Spleen (tissue), 11 donors: ENCODE measurements at regions not wholly inside any gene's neighbourhood (a gene's known extent, or its start where the extent isn't known, plus 50 kb on each side); places are given as distances from the start of the nearest gene placed in this dataset.

Experiments used
- DNase-seq: peaks from one replicate; pipeline ENCODE4 v3.0.0-alpha.2; 2020
- H3K27ac ChIP-seq, 8 donors: fragments of 200-600 bp; sonication (generic) in 7 of 8; 1 replicate in 4 of 8; 2 replicates in 4 of 8; pipeline versions ENCODE4 v1.5.0 to v1.8.0; 2016 to 2021; ENCODE audit warnings: inconsistent platforms in 4 of 8, mild to moderate bottlenecking in 4 of 8, moderate library complexity in 1 of 8
- H3K27me3 ChIP-seq, 7 donors: fragments of 200-600 bp; sonication (generic) in 6 of 7; replicated peaks in 1 of 7; 1 replicate in 4 of 7; 2 replicates in 3 of 7; pipeline versions ENCODE4 v1.5.0 to v1.8.0; 2016 to 2021; ENCODE audit warnings: inconsistent platforms in 3 of 7, mild to moderate bottlenecking in 1 of 7
- H3K36me3 ChIP-seq, 6 donors: fragments of 200-600 bp; sonication (generic) in 5 of 6; 1 replicate in 4 of 6; 2 replicates in 2 of 6; pipeline versions ENCODE4 v1.5.0 to v1.8.0; 2016 to 2021; ENCODE audit warnings: inconsistent platforms in 2 of 6
- H3K4me1 ChIP-seq, 6 donors: fragments of 200-600 bp; sonication (generic) in 5 of 6; 1 replicate in 3 of 6; 2 replicates in 3 of 6; pipeline versions ENCODE4 v1.5.0 to v1.8.0; 2016 to 2021; ENCODE audit warnings: inconsistent platforms in 3 of 6
- H3K4me3 ChIP-seq, 8 donors: fragments of 200-600 bp; sonication (generic) in 7 of 8; 1 replicate in 4 of 8; 2 replicates in 4 of 8; pipeline versions ENCODE4 v1.5.0 to v1.8.0; 2016 to 2021; ENCODE audit warnings: inconsistent platforms in 4 of 8, mild to moderate bottlenecking in 4 of 8, moderate library complexity in 2 of 8
- H3K9me3 ChIP-seq, 8 donors: fragments of 200-600 bp; sonication (generic) in 7 of 8; 1 replicate in 4 of 8; 2 replicates in 4 of 8; pipeline versions ENCODE4 v1.5.0 to v1.8.0; 2016 to 2021; ENCODE audit warnings: inconsistent platforms in 4 of 8
- POLR2A ChIP-seq, 3 donors: fragments of 450-650 bp; IDR thresholded peaks; one replicate each; pipeline ENCODE4 v1.5.1; 2017; ENCODE audit warnings: antibody characterized with exemption in 3 of 3, mild to moderate bottlenecking in 1 of 3
- POLR2AphosphoS5 ChIP-seq, 3 donors: sonication (generic); formaldehyde crosslinking; IDR thresholded peaks; one replicate each; pipeline ENCODE4 v1.5.1; 2017; ENCODE audit warnings: antibody characterized with exemption in 3 of 3
- WGBS, 5 donors: extraction: QIAGEN DNeasy Blood & Tissue Kit in 3 of 5; methylation state at CpG; one replicate each; pipeline versions ENCODE4 v1.1.5 to v1.1.7; 2013 to 2018; 5-methylcytosine and 5-hydroxymethylcytosine counted together
- intact Hi-C: fragments of 100-400 bp; cut with DNase I; formaldehyde crosslinking; loops from one replicate; pipeline ENCODE4 v1.15.0; 2023; ENCODE audit warnings: low total_unique reads
- small RNA-seq, 4 donors: library from RNA; depleted of rRNA; stranded (forward); fragments of <200 nt; gene quantifications; one replicate each; pipeline ENCODE3, GENCODE V24; 2016
- TF ChIP-seq, protein P1 (sequence below), 11 experiments: fragments of 200-600 bp in 7 of 11; fragments of 450-650 bp in 4 of 11; sonication (generic) in 4 of 11; IDR thresholded peaks in 8 of 11; conservative IDR thresholded peaks in 3 of 11; 1 replicate in 7 of 11; 2 replicates in 4 of 11; pipeline versions ENCODE4 v1.4.0 to v1.8.0; 2016 to 2021; ENCODE audit warnings: antibody characterized with exemption in 11 of 11, inconsistent platforms in 4 of 11, mild to moderate bottlenecking in 1 of 11
- donor health status: healthy with polysubstance abuse.
- donor health status: DM: no; HTN: no; CAD: no; lungs with moderate emphysema.
- donor health status: DM: no; HTN: no; CAD: no.
- donor health status: Bipolar disorder and iron deficiency.
- donor health status: healthy.
- donor health status: DM: no; HTN: no; CAD: no.
- donor health status: DM: yes; HTN: yes; CAD: no.

DNA sequence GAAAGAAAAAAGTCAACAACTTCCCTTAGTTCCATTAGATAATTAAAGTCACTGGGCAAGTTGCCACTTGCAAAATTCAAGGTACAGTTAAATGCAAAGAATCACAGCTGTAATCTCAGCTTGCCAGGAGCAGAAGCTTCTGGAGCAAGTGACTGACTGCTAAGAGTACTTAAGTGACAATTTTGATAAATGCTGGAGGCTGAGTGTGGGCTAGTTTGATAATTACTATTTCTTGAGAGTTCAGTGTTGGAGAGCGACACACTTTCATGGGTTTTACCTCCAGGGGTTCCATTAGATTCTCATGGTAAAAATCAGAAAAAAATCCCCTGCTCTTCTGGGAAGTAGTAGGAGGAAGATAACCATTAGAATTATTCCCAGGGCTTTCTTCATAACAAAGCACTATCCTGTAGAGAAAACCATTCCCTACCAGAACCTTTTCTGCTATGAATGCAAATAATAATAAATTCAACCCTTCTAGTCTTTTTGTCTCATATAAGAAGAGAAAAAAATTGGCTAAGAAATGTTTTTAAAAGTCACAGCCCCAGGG, 486.3 kb downstream of the POM121L12 start:
- Histone ChIP-seq H3K36me3 (no peaks in the 10 kb centered on the region), H3K27me3 (no peaks in the 10 kb centered on the region), H3K9me3 (peaks cover 0 to 45% (median 16%) of the 10 kb centered on the region in 8 donors), H3K27ac (no peak overlapping the region), H3K4me3 (no peak overlapping the region), H3K4me1 (no peaks in the 10 kb centered on the region)
- TF ChIP-seq, protein P1, sequence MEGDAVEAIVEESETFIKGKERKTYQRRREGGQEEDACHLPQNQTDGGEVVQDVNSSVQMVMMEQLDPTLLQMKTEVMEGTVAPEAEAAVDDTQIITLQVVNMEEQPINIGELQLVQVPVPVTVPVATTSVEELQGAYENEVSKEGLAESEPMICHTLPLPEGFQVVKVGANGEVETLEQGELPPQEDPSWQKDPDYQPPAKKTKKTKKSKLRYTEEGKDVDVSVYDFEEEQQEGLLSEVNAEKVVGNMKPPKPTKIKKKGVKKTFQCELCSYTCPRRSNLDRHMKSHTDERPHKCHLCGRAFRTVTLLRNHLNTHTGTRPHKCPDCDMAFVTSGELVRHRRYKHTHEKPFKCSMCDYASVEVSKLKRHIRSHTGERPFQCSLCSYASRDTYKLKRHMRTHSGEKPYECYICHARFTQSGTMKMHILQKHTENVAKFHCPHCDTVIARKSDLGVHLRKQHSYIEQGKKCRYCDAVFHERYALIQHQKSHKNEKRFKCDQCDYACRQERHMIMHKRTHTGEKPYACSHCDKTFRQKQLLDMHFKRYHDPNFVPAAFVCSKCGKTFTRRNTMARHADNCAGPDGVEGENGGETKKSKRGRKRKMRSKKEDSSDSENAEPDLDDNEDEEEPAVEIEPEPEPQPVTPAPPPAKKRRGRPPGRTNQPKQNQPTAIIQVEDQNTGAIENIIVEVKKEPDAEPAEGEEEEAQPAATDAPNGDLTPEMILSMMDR (IDR thresholded peaks at IDR 0.05 in 8 of 11, conservative IDR thresholded peaks at IDR 0.05 in 3 of 11) = no peak
- TF ChIP-seq POLR2AphosphoS5 (IDR thresholded peaks at IDR 0.05) = no peak
- TF ChIP-seq POLR2A (IDR thresholded peaks at IDR 0.05) = no peak
- 63 to 82% (median 76%) methylated on average over 1 of the region's 1 CpG for WGBS, 5 donors
- no peak for DNase-seq
- intact Hi-C loops = no loop called here

DNA sequence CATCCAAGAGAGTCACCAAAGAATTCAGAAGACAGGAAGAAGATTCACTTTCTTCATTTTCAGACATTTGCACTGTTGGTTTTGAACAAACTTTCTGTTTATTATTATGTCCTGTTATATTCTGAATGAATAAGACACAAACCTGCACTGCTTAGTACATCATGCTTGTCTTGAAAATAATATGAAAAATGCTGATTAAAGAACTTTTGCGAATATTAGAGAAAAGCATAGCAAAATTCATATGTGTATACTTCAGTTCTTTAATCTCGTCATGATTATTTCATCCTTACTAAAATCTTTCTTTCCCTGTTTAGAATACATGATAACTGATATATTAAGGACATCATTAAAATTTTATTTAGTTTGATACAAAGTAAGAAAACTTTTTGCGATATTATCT, 504.1 kb downstream of the POM121L12 start:
- no peaks in the 10 kb centered on the region for H3K36me3 ChIP-seq
- intact Hi-C loops = no loop called here
- no peaks in the 10 kb centered on the region for H3K27me3 ChIP-seq
- TF ChIP-seq, protein P1 (IDR thresholded peaks at IDR 0.05 in 8 of 11, conservative IDR thresholded peaks at IDR 0.05 in 3 of 11) = no peak
- TF ChIP-seq POLR2A (IDR thresholded peaks at IDR 0.05) (no peak), POLR2AphosphoS5 (IDR thresholded peaks at IDR 0.05) (no peak)
- WGBS, 5 donors = 87 to 96% (median 94%) methylated on average over 3 of the region's 3 CpGs
- H3K9me3 ChIP-seq = peaks cover 0 to 14% (median 6%) of the 10 kb centered on the region in 8 donors
- no peak overlapping the region for H3K4me3 ChIP-seq
- no peak for DNase-seq
- no peaks in the 10 kb centered on the region for H3K4me1 ChIP-seq
- H3K27ac ChIP-seq = no peak overlapping the region

- Histone ChIP-seq H3K36me3 (no peaks in the 10 kb centered on the region), H3K27me3 (no peaks in the 10 kb centered on the region), H3K27ac (no peak overlapping the region), H3K4me3 (no peak overlapping the region), H3K9me3 (peaks cover 0 to 20% (median 12%) of the 10 kb centered on the region in 8 donors), H3K4me1 (no peaks in the 10 kb centered on the region)
- no peak for TF ChIP-seq POLR2A (IDR thresholded peaks at IDR 0.05)
- no peak for TF ChIP-seq POLR2AphosphoS5 (IDR thresholded peaks at IDR 0.05)
- TF ChIP-seq, protein P1 (IDR thresholded peaks at IDR 0.05 in 8 of 11, conservative IDR thresholded peaks at IDR 0.05 in 3 of 11) = no peak
- intact Hi-C loops = no loop called here
- DNase-seq = no peak
- WGBS, 5 donors = 56 to 80% (median 73%) methylated on average over 2 of the region's 2 CpGs
These were observed 506.0 kb downstream of the POM121L12 start for GRCh38 chr7:53541475-53541874.

DNA sequence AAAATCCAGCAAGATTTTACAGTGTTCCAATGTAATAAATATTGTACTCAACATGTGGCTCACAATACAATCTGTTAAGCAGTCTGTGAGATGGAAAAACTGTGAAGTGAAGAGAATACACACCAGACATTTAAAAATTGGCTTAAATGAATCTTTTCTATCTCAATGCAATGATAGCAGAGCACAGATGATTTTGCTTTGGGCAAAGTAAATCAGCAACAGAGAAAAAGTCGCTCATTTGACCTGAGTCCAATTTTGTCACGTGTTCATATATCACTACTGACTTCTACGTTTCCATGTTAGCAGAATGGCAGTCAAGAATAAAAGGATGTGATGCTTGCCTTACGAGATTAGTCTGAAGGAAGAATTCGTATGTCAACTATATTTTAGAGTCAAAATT, 506.7 kb downstream of the POM121L12 start:
- Histone ChIP-seq H3K27ac (no peak overlapping the region), H3K27me3 (no peaks in the 10 kb centered on the region), H3K36me3 (no peaks in the 10 kb centered on the region), H3K4me3 (no peak overlapping the region), H3K4me1 (no peaks in the 10 kb centered on the region), H3K9me3 (peaks cover 0 to 20% (median 12%) of the 10 kb centered on the region in 8 donors)
- intact Hi-C loops = no loop called here
- TF ChIP-seq POLR2A (IDR thresholded peaks at IDR 0.05) (no peak), POLR2AphosphoS5 (IDR thresholded peaks at IDR 0.05) (no peak)
- TF ChIP-seq, protein P1 (IDR thresholded peaks at IDR 0.05 in 8 of 11, conservative IDR thresholded peaks at IDR 0.05 in 3 of 11) = no peak
- WGBS, 5 donors = 75 to 84% (median 77%) methylated on average over 5 of the region's 5 CpGs
- DNase-seq = no peak

Small RNA genes lying in the stretch of these regions (small RNA-seq; reads per million reads assigned to genes)
- gene RN7SKP218 (0 reads per million in 4 donors), gene RNU1-14P (0 reads per million in 4 donors)
